ENCODE measurements at regions not wholly inside any gene's neighbourhood (a gene's known extent, or its start where the extent isn't known, plus 50 kb on each side); places are given as distances from the start of the nearest gene placed in this dataset.
"Not testable (repeated sequence)": the region's sequence is repeated elsewhere in the genome, so short reads cannot be mapped to it uniquely, and the experiment has no call there.

DNA sequence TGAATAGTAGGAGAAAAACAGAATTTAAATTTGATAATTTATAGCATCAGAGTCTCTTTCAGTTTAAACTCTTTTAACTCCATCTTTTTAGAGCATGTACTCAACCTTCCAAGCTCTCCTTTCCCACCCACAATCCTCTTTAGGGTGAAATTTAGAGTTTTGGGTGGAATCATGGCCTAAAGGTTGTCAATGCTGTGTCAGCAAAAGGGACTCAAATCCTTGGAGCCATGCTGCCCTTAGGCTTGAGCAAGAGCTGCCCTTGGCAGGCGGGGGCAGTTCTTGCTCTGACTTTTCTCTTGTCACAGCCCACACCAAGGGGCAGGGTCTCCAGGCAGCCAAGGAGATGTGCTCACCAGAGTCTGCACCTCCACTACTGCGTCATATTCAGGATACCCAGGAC, 102.4 kb downstream of the MTX3 start:
- DNase-seq (no peak), ATAC-seq (no peak)
- Histone ChIP-seq H3K27ac (no peak overlapping the region), H3K4me3 (no peak overlapping the region), H3K9me3 (peaks cover 0 to 9% of the 10 kb centered on the region in 2 donors), H3K36me3 (no peaks in the 10 kb centered on the region), H3K27me3 (peaks cover 0 to 6% of the 10 kb centered on the region in 2 donors), H3K4me1 (no peaks in the 10 kb centered on the region)
- TF ChIP-seq, protein P1, sequence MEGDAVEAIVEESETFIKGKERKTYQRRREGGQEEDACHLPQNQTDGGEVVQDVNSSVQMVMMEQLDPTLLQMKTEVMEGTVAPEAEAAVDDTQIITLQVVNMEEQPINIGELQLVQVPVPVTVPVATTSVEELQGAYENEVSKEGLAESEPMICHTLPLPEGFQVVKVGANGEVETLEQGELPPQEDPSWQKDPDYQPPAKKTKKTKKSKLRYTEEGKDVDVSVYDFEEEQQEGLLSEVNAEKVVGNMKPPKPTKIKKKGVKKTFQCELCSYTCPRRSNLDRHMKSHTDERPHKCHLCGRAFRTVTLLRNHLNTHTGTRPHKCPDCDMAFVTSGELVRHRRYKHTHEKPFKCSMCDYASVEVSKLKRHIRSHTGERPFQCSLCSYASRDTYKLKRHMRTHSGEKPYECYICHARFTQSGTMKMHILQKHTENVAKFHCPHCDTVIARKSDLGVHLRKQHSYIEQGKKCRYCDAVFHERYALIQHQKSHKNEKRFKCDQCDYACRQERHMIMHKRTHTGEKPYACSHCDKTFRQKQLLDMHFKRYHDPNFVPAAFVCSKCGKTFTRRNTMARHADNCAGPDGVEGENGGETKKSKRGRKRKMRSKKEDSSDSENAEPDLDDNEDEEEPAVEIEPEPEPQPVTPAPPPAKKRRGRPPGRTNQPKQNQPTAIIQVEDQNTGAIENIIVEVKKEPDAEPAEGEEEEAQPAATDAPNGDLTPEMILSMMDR (IDR thresholded peaks at IDR 0.05) = no peak
- intact Hi-C loops (cut with DNase I) = no loop called here

- no peak overlapping the region for H3K27ac ChIP-seq
Observed at GRCh38 chr5:79886925-79887655, 104.0 kb downstream of the MTX3 start.

DNA sequence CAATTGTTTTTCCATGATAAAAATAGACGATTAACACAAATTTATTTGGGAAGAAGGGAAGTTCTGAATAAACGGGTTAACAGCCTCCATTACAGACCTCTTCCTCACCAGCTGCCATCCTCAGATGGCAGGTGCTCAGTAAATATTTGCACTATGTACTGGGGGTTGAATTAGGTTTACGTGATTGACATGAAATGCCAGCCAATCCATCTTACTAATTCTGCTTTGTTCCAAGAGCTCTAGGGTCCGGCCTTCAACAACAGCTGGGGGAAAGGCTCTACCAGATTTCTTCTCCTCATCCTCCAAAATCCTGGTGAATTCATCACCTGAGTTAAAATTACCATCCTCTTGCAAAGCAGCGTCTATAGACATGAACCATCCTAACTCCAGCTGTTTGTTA, 104.6 kb downstream of the MTX3 start:
- ATAC-seq = no peak
- Histone ChIP-seq H3K9me3 (peaks cover 0 to 9% of the 10 kb centered on the region in 2 donors), H3K4me1 (no peaks in the 10 kb centered on the region), H3K27ac (no peak overlapping the region), H3K4me3 (no peak overlapping the region), H3K36me3 (no peaks in the 10 kb centered on the region), H3K27me3 (no peaks in the 10 kb centered on the region)
- TF ChIP-seq, protein P1 (IDR thresholded peaks at IDR 0.05) = no peak
- intact Hi-C loops (cut with DNase I) = no loop called here
- DNase-seq = no peak

More at GRCh38 chr5:79886925-79887655, 104.0 kb downstream of the MTX3 start:
- intact Hi-C loops (cut with DNase I) = no loop called here
- Histone ChIP-seq H3K27me3 (no peaks in the 10 kb centered on the region), H3K4me1 (no peaks in the 10 kb centered on the region), H3K36me3 (no peaks in the 10 kb centered on the region), H3K9me3 (peaks cover 0 to 9% of the 10 kb centered on the region in 2 donors), H3K4me3 (no peak overlapping the region)
- TF ChIP-seq, protein P1 (IDR thresholded peaks at IDR 0.05) = no peak
- DNase-seq (no peak), ATAC-seq (no peak)

DNA sequence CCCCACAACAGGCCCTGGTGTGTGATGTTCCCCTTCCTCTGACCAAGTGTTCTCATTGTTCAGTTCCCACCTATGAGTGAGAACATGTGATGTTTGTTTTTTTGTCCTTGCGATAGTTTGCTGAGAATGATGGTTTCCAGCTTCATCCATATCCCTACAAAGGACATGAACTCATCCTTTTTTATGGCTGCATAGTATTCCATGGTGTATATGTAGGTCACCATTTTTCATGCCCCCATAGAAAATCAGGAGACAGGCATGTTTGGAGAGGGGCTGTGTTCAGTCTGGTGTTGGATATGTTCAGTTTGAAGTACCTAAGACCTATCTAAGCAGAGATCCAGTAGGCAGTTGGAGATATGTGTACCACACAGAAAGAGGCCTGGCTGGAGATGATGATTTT, 111.2 kb downstream of the MTX3 start:
- H3K9me3 ChIP-seq; H3K36me3 ChIP-seq; DNase-seq; H3K4me3 ChIP-seq; H3K27me3 ChIP-seq; intact Hi-C loops (cut with DNase I); ATAC-seq; H3K27ac ChIP-seq; H3K4me1 ChIP-seq: not testable (repeated sequence)

DNA sequence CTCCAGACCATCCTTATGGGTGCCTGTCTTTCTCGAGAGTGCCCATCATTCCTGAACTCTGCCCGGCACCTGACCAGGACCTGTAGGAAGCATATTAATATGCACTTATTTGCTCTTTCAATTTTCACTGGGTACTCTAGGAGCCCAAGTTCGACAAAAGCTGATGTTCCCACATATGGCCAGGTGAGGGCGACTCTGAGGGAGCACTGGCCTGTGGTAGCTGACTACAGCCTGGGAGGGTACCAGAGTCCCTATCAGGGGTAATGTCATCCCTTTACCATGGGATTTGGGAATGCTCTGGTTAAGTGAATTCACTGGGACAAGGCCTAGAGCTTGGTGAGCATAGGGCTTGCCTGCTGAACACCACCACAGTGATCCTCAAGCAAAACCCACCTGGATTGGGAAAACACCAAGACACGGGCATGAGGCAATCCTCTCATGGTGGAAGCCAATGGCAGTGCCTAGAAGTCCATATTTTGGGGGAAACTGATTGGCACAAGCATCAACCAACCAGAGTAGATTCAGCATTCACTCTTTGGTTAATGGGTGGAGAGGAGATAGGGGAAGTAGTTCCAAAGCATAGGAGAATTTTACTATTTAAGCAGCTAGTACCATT, 112.2 kb downstream of the MTX3 start:
- Histone ChIP-seq H3K9me3 (no peaks in the 10 kb centered on the region), H3K4me3 (no peak overlapping the region), H3K27me3 (peaks cover 0 to 5% of the 10 kb centered on the region in 2 donors), H3K27ac (no peak overlapping the region), H3K36me3 (no peaks in the 10 kb centered on the region), H3K4me1 (no peaks in the 10 kb centered on the region)
- TF ChIP-seq, protein P1 (IDR thresholded peaks at IDR 0.05) = no peak
- DNase-seq (no peak), ATAC-seq (peak; percentile 62)
- intact Hi-C loops (cut with DNase I) = no loop called here
